K562 (cell line): ENCODE measurements at regions not wholly inside any gene's neighbourhood (a gene's known extent, or its start where the extent isn't known, plus 50 kb on each side); places are given as distances from the start of the nearest gene placed in this dataset.
A peak's percentile ranks its signal among the peaks of the same experiment; 100 is the strongest.

Experiments
- ATAC-seq: fragments of 200-7000 bp; cut with Tn5 transposase; 3 replicates; pipeline ENCODE4 v1.9.1; 2020; ENCODE audit warnings: moderate library complexity
- BruUV-seq: library from RNA; stranded (reverse); fragments of 400-500 nt; replicated peaks from 2 replicates; lab custom pipeline; 2021; lab: Mats Ljungman, UMichigan
- CTCF ChIA-PET: fragments of 300-600 bp; formaldehyde crosslinking; extraction: SDS; loops from one replicate; lab custom pipeline; 2021; ENCODE audit warnings: low intra/inter-chr PET ratio; lab: Yijun Ruan, JAX
- POLR2A ChIA-PET: fragments of 300-600, 350-650 bp; sonication (Branson Sonifier 250); formaldehyde crosslinking; extraction: SDS; loops from one replicate; lab custom pipeline; 2021; ENCODE audit warnings: antibody characterized with exemption, inconsistent platforms; lab: Yijun Ruan, JAX
- DNase-seq, 4 experiments: peaks; one replicate each; pipeline versions ENCODE4 v3.0.0 to v3.0.0-alpha.2; 2011 to 2018; ENCODE audit warnings: low spot score in 3 of 4, mixed read lengths in 3 of 4; ENCODE audit errors: extremely low read depth in 1 of 4
- FAIRE-seq: peaks from 2 replicates; lab custom pipeline; 2011; peaks lifted over from hg19 to GRCh38; lab: Jason Lieb, UNC
- H2AFZ ChIP-seq: 2 replicates; pipeline ENCODE4 v1.6.0; 2011; ENCODE audit warnings: low read depth, low read length, control low read depth, inconsistent platforms
- H3K27ac ChIP-seq: fragments of 200-600 bp; 3 replicates; pipeline ENCODE4 v1.8.0; 2011; ENCODE audit warnings: low read depth, mild to moderate bottlenecking, control low read depth, inconsistent platforms, low read length, moderate library complexity, mixed read lengths; ENCODE audit errors: extremely low read depth
- H3K27me3 ChIP-seq, 2 experiments: fragments of 300-600 bp in 1 of 2; 2 replicates in 1 of 2; 3 replicates in 1 of 2; pipeline versions ENCODE4 v1.6.0 to v1.8.0; 2011; ENCODE audit warnings: inconsistent platforms in 2 of 2, low read length in 2 of 2, mild to moderate bottlenecking in 1 of 2, mixed read lengths in 1 of 2, moderate library complexity in 1 of 2; ENCODE audit not compliant: control insufficient read depth in 2 of 2, insufficient read depth in 2 of 2
- H3K36me3 ChIP-seq: fragments of 300-600 bp; 3 replicates; pipeline ENCODE4 v1.8.0; 2011; ENCODE audit warnings: mild to moderate bottlenecking, low read length, inconsistent platforms; ENCODE audit not compliant: control insufficient read depth, insufficient read depth
- H3K4me1 ChIP-seq, 2 experiments: fragments of 200-600 bp in 1 of 2; replicated peaks in 1 of 2; 2 replicates in 1 of 2; 3 replicates in 1 of 2; pipeline versions ENCODE4 v1.5.1 to v1.8.0; 2011; ENCODE audit warnings: inconsistent platforms in 2 of 2, low read length in 2 of 2, mild to moderate bottlenecking in 1 of 2, mixed read lengths in 1 of 2, moderate library complexity in 1 of 2; ENCODE audit not compliant: control insufficient read depth in 2 of 2, insufficient read depth in 2 of 2
- H3K4me2 ChIP-seq: 2 replicates; pipeline ENCODE4 v1.6.1; 2011; ENCODE audit warnings: low read length, control low read depth, inconsistent platforms, mixed read lengths; ENCODE audit not compliant: insufficient read depth
- H3K4me3 ChIP-seq: fragments of 200-600 bp; sonication (generic), shearing (Covaris generic); 2 replicates; pipeline ENCODE4 v1.5.1; 2016; ENCODE audit warnings: control low read depth, inconsistent platforms
- H3K79me2 ChIP-seq: fragments of 200-600 bp; 3 replicates; pipeline ENCODE4 v1.8.0; 2011; ENCODE audit warnings: low read length, inconsistent platforms; ENCODE audit not compliant: control insufficient read depth, insufficient read depth
- H3K9ac ChIP-seq, 2 experiments: 2 replicates each; pipeline versions ENCODE4 v1.6.0 to v1.6.1; 2011; ENCODE audit warnings: low read depth in 2 of 2, low read length in 2 of 2, control low read depth in 1 of 2, inconsistent platforms in 1 of 2, mild to moderate bottlenecking in 1 of 2, mixed read lengths in 1 of 2; ENCODE audit not compliant: insufficient read depth in 1 of 2
- H3K9me1 ChIP-seq: one replicate; pipeline ENCODE4 v1.6.0; 2011; ENCODE audit warnings: inconsistent platforms, mild to moderate bottlenecking, low read length, moderate library complexity; ENCODE audit not compliant: control insufficient read depth, insufficient read depth
- H3K9me3 ChIP-seq: replicated peaks from 2 replicates; pipeline ENCODE4 v1.5.1; 2011; ENCODE audit warnings: low read depth, low read length, inconsistent platforms; ENCODE audit not compliant: control insufficient read depth, insufficient read depth
- H4K20me1 ChIP-seq: replicated peaks from 2 replicates; pipeline ENCODE4 v1.6.1; 2011; ENCODE audit warnings: low read length, inconsistent platforms, mixed read lengths; ENCODE audit not compliant: control insufficient read depth, insufficient read depth
- BRD9 ChIP-seq: fragments of 450-650 bp; IDR thresholded peaks from 2 replicates; pipeline ENCODE4 v1.6.1; 2018; ENCODE audit warnings: low read depth; ENCODE audit not compliant: partially characterized antibody
- C11orf30 ChIP-seq: fragments of 450-650 bp; IDR thresholded peaks from 2 replicates; pipeline ENCODE4 v1.6.1; 2016; ENCODE audit warnings: low read depth, mild to moderate bottlenecking
- CBFA2T3 ChIP-seq: fragments of 450-650 bp; IDR thresholded peaks from 2 replicates; pipeline ENCODE4 v1.6.1; 2017
- HES1 ChIP-seq: fragments of 450-650 bp; IDR thresholded peaks from 2 replicates; pipeline ENCODE4 v1.6.1; 2016; ENCODE audit warnings: low read depth, mild to moderate bottlenecking, moderate library complexity
- HLTF ChIP-seq: fragments of 450-650 bp; IDR thresholded peaks from 2 replicates; pipeline ENCODE4 v1.6.1; 2016
- MBD1 ChIP-seq: fragments of 250-450 bp; sonication (Bioruptor Pico); IDR thresholded peaks from 2 replicates; pipeline ENCODE4 v1.8.0; 2022; ENCODE audit warnings: inconsistent platforms
- MEF2D ChIP-seq: conservative IDR thresholded peaks from 2 replicates; pipeline ENCODE4 v1.6.1; 2016; ENCODE audit warnings: low read depth, missing genetic modification characterization, missing compliant biosample characterization
- STAT5A ChIP-seq: IDR thresholded peaks from 2 replicates; pipeline ENCODE4 v1.6.1; 2012; ENCODE audit warnings: low read length, inconsistent platforms, borderline replicate concordance
- TRIM24 ChIP-seq, 2 experiments: fragments of 450-650 bp; IDR thresholded peaks; 2 replicates each; pipeline ENCODE4 v1.6.1; 2016
- ZBED1 ChIP-seq: IDR thresholded peaks from 2 replicates; pipeline ENCODE4 v1.6.1; 2014
- ZBTB7A ChIP-seq: IDR thresholded peaks from 2 replicates; pipeline ENCODE4 v1.6.1; 2011; ENCODE audit warnings: low read depth, mild to moderate bottlenecking, low read length, moderate library complexity, borderline replicate concordance; ENCODE audit not compliant: control insufficient read depth
- ZNF263 ChIP-seq: sonication (generic); formaldehyde crosslinking; IDR thresholded peaks from 2 replicates; pipeline ENCODE4 v1.8.0; 2022; ENCODE audit warnings: mild to moderate bottlenecking, missing genetic modification reagents, borderline replicate concordance
- ZNF584 ChIP-seq: fragments of 200-800 bp; sonication (Bioruptor generic); IDR thresholded peaks from 2 replicates; pipeline ENCODE4 v1.6.1; 2016; ENCODE audit warnings: low read depth, mild to moderate bottlenecking, missing genetic modification characterization, missing compliant biosample characterization
- WGBS: fragments of 100-300 bp; shearing (Covaris generic); methylation state at CpG from one replicate; pipeline ENCODE4 v1.1.6; 2016; ENCODE audit warnings: low coverage, mixed read lengths; ENCODE audit not compliant: insufficient coverage; ENCODE audit errors: missing lambda C conversion rate; 5-methylcytosine and 5-hydroxymethylcytosine counted together
- in situ Hi-C: fragments of 300-500 bp; cut with MboI; formaldehyde crosslinking; loops from 4 replicates; pipeline ENCODE4 v1.15.0; 2018; ENCODE audit warnings: inconsistent platforms, mixed read lengths
- intact Hi-C: fragments of 100-400 bp; cut with micrococcal nuclease; formaldehyde crosslinking; loops from 2 replicates; pipeline ENCODE4 v1.14.2; 2022
- TF ChIP-seq, protein P1 (sequence below): fragments of 450-650 bp; IDR thresholded peaks from 2 replicates; pipeline ENCODE4 v1.6.1; 2018; ENCODE audit not compliant: partially characterized antibody

- TF ChIP-seq CBFA2T3 (peak; percentile 62), MEF2D (no peak), BRD9 (no peak), TRIM24 (IDR thresholded peaks at IDR 0.05) (0 out of 4 replicates have a peak, but pooled peaks of 1 of the 2 experiments have one; percentile 28), HES1 (no peak), STAT5A (no peak), ZBED1 (no peak), ZNF584 (CRISPR knock-in tag) (no peak), C11orf30 (peak; percentile 32; the same call in 1 of the 2 replicates), ZBTB7A (no peak), HLTF (no peak)
Measured at GRCh38 chr3:20361000-20361399, 175.0 kb upstream of the SGO1 start (continued).

- no peak for ATAC-seq
- Histone ChIP-seq H3K36me3 (no peaks in the 10 kb centered on the region), H4K20me1 (no peaks in the 10 kb centered on the region), H2AFZ (peak overlapping the region; percentile 54; the same call in 1 of the 2 replicates), H3K4me2 (no peak overlapping the region), H3K9me1 (no peaks in the 10 kb centered on the region), H3K27me3 (no peaks in the 10 kb centered on the region), H3K79me2 (no peaks in the 10 kb centered on the region), H3K9ac (no peak overlapping the region), H3K4me1 (peaks cover 0 to 2% of the 10 kb centered on the region in 2 experiments; a peak in 2 of 5 replicates), H3K9me3 (no peaks in the 10 kb centered on the region), H3K27ac (peak overlapping the region; percentile 29; the same call in 1 of the 3 replicates), H3K4me3 (no peak overlapping the region)
- ChIA-PET CTCF (no interaction called here), POLR2A (no interaction called here)
- 58% methylated on average over 1 of the region's 1 CpG for WGBS
- in situ Hi-C loops (no loop called here), intact Hi-C loops (no loop called here)
- FAIRE-seq, result no peak
- BruUV-seq, result no TSS peak
- no peak for DNase-seq
- TF ChIP-seq ZNF263 (CRISPR knock-in tag), result no peak
- no peak for TF ChIP-seq MBD1 (CRISPR knock-in tag)
- TF ChIP-seq, protein P1, sequence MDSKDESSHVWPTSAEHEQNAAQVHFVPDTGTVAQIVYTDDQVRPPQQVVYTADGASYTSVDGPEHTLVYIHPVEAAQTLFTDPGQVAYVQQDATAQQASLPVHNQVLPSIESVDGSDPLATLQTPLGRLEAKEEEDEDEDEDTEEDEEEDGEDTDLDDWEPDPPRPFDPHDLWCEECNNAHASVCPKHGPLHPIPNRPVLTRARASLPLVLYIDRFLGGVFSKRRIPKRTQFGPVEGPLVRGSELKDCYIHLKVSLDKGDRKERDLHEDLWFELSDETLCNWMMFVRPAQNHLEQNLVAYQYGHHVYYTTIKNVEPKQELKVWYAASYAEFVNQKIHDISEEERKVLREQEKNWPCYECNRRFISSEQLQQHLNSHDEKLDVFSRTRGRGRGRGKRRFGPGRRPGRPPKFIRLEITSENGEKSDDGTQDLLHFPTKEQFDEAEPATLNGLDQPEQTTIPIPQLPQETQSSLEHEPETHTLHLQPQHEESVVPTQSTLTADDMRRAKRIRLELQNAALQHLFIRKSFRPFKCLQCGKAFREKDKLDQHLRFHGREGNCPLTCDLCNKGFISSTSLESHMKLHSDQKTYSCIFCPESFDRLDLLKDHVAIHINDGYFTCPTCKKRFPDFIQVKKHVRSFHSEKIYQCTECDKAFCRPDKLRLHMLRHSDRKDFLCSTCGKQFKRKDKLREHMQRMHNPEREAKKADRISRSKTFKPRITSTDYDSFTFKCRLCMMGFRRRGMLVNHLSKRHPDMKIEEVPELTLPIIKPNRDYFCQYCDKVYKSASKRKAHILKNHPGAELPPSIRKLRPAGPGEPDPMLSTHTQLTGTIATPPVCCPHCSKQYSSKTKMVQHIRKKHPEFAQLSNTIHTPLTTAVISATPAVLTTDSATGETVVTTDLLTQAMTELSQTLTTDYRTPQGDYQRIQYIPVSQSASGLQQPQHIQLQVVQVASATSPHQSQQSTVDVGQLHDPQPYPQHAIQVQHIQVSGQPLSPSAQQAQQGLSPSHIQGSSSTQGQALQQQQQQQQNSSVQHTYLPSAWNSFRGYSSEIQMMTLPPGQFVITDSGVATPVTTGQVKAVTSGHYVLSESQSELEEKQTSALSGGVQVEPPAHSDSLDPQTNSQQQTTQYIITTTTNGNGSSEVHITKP, result no peak
Measured at GRCh38 chr3:20353286-20353685, 167.3 kb upstream of the SGO1 start.
